ENCODE measurements at regions not wholly inside any gene's neighbourhood (a gene's known extent, or its start where the extent isn't known, plus 50 kb on each side); places are given as distances from the start of the nearest gene placed in this dataset.

GRCh38 chr18:34604591-34604990 lies 105.5 kb upstream of the DTNA start:
- TF ChIP-seq GATA3 (IDR thresholded peaks at IDR 0.05; ENCODE audit: low read depth, low read length) (no peak), GATA2 (IDR thresholded peaks at IDR 0.05; ENCODE audit: low read depth, low read length) (no peak)

- no peak for TF ChIP-seq GATA3 (IDR thresholded peaks at IDR 0.05; ENCODE audit: low read depth, low read length)
- TF ChIP-seq GATA2 (IDR thresholded peaks at IDR 0.05; ENCODE audit: low read depth, low read length) = no peak
Observed at GRCh38 chr18:34606851-34607250, 103.2 kb upstream of the DTNA start.

GRCh38 chr18:34608064-34608463 lies 102.0 kb upstream of the DTNA start:
- TF ChIP-seq GATA2 (IDR thresholded peaks at IDR 0.05; ENCODE audit: low read depth, low read length) = no peak
- no peak for TF ChIP-seq GATA3 (IDR thresholded peaks at IDR 0.05; ENCODE audit: low read depth, low read length)

DNA sequence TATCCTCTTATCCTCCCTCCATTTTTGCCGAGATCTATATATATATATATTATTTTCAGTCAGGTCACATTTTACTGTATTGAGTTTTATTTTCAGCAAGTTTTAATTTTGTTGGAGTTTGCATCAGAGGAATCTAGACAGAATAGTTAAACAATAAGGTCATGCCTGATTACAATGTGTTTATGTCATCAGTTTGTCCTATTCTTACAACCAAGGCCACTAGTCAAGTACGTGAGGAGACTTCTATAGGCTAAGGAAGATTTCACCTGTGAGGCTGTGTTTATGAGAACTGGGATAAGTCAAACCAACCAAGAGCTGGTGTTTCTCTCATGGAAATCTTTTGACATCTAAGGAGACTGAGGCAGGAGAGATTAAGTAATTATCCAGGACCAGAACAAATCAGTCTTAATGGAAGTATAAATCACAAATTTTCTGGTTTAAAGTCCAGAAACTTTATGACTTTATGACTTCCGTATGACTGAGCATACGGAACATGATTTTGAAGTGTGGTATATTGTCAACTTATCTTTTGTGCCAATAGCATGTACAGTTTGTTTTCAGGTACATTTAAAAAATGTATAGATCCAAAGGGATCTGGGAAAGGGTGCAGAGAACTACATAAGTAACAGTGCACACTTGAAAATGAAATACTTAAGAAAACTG lies 100.0 kb upstream of the DTNA start:
- TF ChIP-seq GATA2 (IDR thresholded peaks at IDR 0.05; ENCODE audit: low read depth, low read length) (no peak), GATA3 (IDR thresholded peaks at IDR 0.05; ENCODE audit: low read depth, low read length) (no peak)

DNA sequence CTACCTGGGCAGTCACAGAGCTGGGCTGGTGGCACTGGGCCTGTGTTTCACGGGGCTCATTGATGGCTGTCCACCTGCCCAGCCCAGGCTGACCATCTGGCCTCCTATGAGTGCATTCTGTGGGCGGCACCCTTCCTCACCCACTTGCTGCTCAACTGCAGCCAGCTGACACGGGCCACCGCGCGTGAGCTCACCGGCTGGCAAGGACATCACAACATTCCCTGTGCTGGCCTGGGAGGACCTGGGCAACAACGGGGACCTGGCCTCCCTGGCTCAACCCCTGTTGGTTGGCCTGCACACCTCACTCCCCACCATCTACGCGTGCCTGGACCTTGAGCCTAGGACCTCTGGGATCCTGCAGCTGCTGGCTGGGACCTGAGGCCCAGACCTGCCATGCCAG lies 98.2 kb upstream of the DTNA start:
- no peak for TF ChIP-seq GATA2 (IDR thresholded peaks at IDR 0.05; ENCODE audit: low read depth, low read length)
- no peak for TF ChIP-seq GATA3 (IDR thresholded peaks at IDR 0.05; ENCODE audit: low read depth, low read length)

DNA sequence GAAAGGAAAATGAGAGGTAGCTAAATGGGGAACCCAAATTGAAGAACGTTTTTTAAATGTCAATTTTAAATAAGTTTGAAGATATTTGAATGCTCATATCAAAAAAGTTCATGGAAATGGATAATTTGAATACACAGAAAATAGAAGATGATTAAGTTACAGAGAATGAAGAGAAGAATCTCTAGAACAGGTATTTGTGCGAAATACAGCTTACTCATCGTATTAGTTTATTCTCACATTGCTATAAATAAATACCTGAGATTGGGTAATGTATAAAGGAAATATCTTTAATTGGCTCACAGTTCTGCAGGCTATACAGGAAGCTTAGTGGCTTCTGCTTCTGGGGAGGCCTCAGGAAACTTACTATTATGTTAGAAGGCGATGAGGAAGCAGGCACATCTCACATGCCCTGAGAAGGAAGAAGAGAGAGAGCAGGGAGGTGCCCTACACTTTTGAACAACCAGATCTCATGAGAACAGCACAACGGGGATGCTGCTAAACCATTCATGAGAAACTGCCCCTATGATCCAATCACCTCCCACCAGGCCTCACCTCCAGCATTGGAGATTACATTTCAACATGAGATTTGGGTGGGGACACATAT lies 89.7 kb upstream of the DTNA start:
- no peak for TF ChIP-seq GATA2 (IDR thresholded peaks at IDR 0.05; ENCODE audit: low read depth, low read length)
- no peak for TF ChIP-seq GATA3 (IDR thresholded peaks at IDR 0.05; ENCODE audit: low read depth, low read length)

GRCh38 chr18:34623557-34623956 lies 86.5 kb upstream of the DTNA start:
- TF ChIP-seq GATA3 (IDR thresholded peaks at IDR 0.05; ENCODE audit: low read depth, low read length) (no peak), GATA2 (IDR thresholded peaks at IDR 0.05; ENCODE audit: low read depth, low read length) (no peak)

DNA sequence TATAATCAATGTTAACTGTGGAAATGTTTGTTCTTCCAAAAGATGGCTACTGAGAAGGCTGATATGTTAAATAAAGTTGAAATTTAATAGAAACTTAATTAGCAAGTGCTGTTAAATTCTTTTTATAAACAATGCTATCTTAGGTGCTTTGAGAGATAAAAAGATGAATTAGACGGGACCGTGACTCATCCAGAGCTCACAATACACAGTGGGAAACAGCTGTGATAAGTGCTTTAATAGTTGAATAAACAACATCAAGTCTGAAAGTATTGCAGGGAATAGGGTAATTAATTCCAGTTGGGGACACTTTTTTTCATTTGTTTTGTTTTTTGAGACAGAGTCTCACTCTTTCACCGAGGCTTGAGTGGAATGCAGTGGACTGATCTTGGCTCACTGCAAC lies 85.5 kb upstream of the DTNA start:
- no peak for TF ChIP-seq GATA2 (IDR thresholded peaks at IDR 0.05; ENCODE audit: low read depth, low read length)
- TF ChIP-seq GATA3 (IDR thresholded peaks at IDR 0.05; ENCODE audit: low read depth, low read length) = no peak

GRCh38 chr18:34626404-34627136 lies 83.5 kb upstream of the DTNA start:
- no peak for TF ChIP-seq GATA2 (IDR thresholded peaks at IDR 0.05; ENCODE audit: low read depth, low read length)
- TF ChIP-seq GATA3 (IDR thresholded peaks at IDR 0.05; ENCODE audit: low read depth, low read length) = no peak

GRCh38 chr18:34627137-34627920 lies 82.8 kb upstream of the DTNA start:
- no peak for TF ChIP-seq GATA3 (IDR thresholded peaks at IDR 0.05; ENCODE audit: low read depth, low read length)
- no peak for TF ChIP-seq GATA2 (IDR thresholded peaks at IDR 0.05; ENCODE audit: low read depth, low read length)

DNA sequence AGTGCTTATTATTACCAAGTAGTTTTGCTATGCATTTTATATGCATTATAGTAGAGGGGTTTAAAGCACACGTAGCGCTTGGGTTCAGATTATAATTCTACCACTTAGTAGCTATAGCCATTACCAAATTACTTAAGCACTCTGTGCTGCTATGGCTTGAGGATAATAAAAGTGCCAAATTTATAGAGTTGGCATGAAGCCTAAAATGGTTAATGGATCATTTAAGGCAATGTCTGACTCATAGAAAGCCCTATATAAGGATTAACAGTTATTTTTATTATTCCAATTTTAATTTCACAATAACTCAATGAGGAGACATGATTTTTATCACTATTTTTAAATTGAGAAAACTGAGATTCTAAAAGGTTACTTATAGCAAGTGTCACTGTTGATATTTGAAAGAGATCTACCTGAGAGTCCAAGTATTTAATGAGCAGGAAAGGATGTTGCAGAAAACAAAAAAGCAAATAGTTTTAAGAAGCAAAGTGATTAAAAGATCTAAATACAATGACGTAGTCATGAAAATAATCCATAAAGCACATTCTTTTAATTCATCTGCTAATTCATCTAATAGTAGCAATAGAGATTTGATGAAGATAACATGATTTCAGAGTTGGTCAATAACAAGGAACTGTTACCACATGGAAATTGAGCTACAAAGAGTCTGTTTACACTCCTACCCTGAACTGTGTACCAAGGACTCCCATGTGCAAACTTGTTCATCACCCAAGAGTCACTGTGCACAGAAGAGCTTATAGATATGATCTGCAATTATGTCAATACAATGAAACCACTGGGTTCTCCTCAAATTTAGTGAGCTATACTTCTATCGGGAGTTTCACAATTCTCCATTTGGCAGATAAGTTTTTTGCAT lies 78.8 kb upstream of the DTNA start:
- TF ChIP-seq GATA3 (IDR thresholded peaks at IDR 0.05; ENCODE audit: low read depth, low read length) (no peak), GATA2 (IDR thresholded peaks at IDR 0.05; ENCODE audit: low read depth, low read length) (no peak)

GRCh38 chr18:34632321-34632720 lies 77.8 kb upstream of the DTNA start:
- TF ChIP-seq GATA3 (IDR thresholded peaks at IDR 0.05; ENCODE audit: low read depth, low read length) (no peak), GATA2 (IDR thresholded peaks at IDR 0.05; ENCODE audit: low read depth, low read length) (no peak)

DNA sequence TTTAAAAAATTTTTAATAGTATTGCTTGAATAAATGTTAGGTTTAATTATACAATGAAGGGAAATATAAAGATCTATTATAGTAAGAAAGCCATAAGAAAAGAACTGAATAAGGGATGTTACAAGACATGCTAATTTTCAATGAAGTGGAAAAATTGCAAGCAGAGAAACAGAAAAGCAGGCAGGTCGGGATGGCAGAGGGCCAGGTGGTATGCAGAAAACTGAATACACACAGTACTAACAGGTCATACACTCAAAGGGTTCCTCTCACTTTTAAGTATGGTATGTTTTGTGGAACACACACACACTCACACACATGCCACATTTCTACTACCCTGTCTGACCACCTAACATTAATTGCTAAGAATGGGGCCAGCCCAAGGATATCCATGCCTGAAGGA lies 76.7 kb upstream of the DTNA start:
- TF ChIP-seq GATA3 (IDR thresholded peaks at IDR 0.05; ENCODE audit: low read depth, low read length) (no peak), GATA2 (IDR thresholded peaks at IDR 0.05; ENCODE audit: low read depth, low read length) (no peak)
